Activated CD4-positive, CD25-positive, alpha-beta regulatory T cell treated with anti-CD3 and anti-CD28 coated beads, Interleukin-2, amount 50 U/mL, for 16 hours (primary cell): ENCODE measurements at regions not wholly inside any gene's neighbourhood (a gene's known extent, or its start where the extent isn't known, plus 50 kb on each side); places are given as distances from the start of the nearest gene placed in this dataset.
"Not testable (repeated sequence)": the region's sequence is repeated elsewhere in the genome, so short reads cannot be mapped to it uniquely, and the experiment has no call there.

Experiments used
- DNase-seq: peaks from one replicate; pipeline ENCODE4 v3.0.0-alpha.2; 2020; ENCODE audit warnings: low read depth, low spot score

- not testable (repeated sequence) for DNase-seq
Observed at GRCh38 chr6:103801901-103802479, 1057.7 kb downstream of the HACE1 start.

GRCh38 chr6:103799971-103800670 is 1059.6 kb downstream of the HACE1 start:
- no peak for DNase-seq

GRCh38 chr6:103798166-103798565 is 1061.6 kb downstream of the HACE1 start:
- DNase-seq = no peak

GRCh38 chr6:103797738-103798137 is 1062.0 kb downstream of the HACE1 start:
- DNase-seq = no peak

- no peak for DNase-seq
Observed at GRCh38 chr6:103791458-103791857, 1068.3 kb downstream of the HACE1 start.

GRCh38 chr6:103784117-103784516 is 1075.6 kb downstream of the HACE1 start:
- no peak for DNase-seq

GRCh38 chr6:103783329-103783728 is 1076.4 kb downstream of the HACE1 start:
- no peak for DNase-seq

- DNase-seq = no peak
Observed at GRCh38 chr6:103769431-103769830, 1090.3 kb downstream of the HACE1 start.

- no peak for DNase-seq
Observed at GRCh38 chr6:103750603-103751002, 1109.1 kb downstream of the HACE1 start.

GRCh38 chr6:103734016-103734415 is 1125.7 kb downstream of the HACE1 start:
- no peak for DNase-seq

- no peak for DNase-seq
Observed at GRCh38 chr6:103729658-103730057, 1130.1 kb downstream of the HACE1 start.

GRCh38 chr6:103723438-103724322 is 1136.0 kb downstream of the HACE1 start:
- no peak for DNase-seq

- DNase-seq = no peak
Observed at GRCh38 chr6:103722683-103723082, 1137.0 kb downstream of the HACE1 start.

GRCh38 chr6:103721923-103722322 is 1137.8 kb downstream of the HACE1 start:
- no peak for DNase-seq

GRCh38 chr6:103720393-103720792 is 1139.3 kb downstream of the HACE1 start:
- DNase-seq = no peak

- no peak for DNase-seq
Observed at GRCh38 chr6:103719545-103719944, 1140.2 kb downstream of the HACE1 start.

- DNase-seq = no peak
Observed at GRCh38 chr6:103715269-103715668, 1144.5 kb downstream of the HACE1 start.

- not testable (repeated sequence) for DNase-seq
Observed at GRCh38 chr6:103709236-103709635, 1150.5 kb downstream of the HACE1 start.

GRCh38 chr6:103707596-103708325 is 1152.0 kb downstream of the HACE1 start:
- DNase-seq = no peak

GRCh38 chr6:103699769-103700168 is 1160.0 kb downstream of the HACE1 start:
- DNase-seq = no peak

GRCh38 chr6:103687430-103687829 is 1172.3 kb downstream of the HACE1 start:
- no peak for DNase-seq

GRCh38 chr6:103680116-103680515 is 1179.6 kb downstream of the HACE1 start:
- DNase-seq = no peak
